ENCODE measurements at regions not wholly inside any gene's neighbourhood (a gene's known extent, or its start where the extent isn't known, plus 50 kb on each side); places are given as distances from the start of the nearest gene placed in this dataset.

DNA sequence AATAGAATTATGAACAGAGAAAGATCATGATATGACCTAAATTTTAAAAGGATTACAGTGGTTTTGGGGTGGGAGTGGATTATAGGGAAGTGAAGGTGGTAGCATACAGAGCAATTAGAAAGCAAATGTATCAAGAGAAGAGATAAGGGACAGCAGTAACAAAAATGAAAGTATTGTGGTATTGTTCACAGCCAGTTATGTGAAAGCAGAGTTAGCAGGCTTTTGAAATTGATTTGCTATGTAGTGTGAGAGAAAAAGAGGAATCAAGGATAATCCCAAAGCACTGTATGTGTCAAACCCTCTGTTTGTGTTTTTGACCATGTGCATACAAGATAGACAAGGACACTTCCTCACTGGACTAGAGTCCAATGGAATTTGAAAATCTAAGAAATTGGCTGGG, 1721.4 kb downstream of the PCDH9 start:
- H3K27ac ChIP-seq = no peak overlapping the region
- intact Hi-C loops (cut with DNase I) = no loop called here

GRCh38 chr13:65508338-65508737, 1721.8 kb downstream of the PCDH9 start:
- TF ChIP-seq, protein P1, sequence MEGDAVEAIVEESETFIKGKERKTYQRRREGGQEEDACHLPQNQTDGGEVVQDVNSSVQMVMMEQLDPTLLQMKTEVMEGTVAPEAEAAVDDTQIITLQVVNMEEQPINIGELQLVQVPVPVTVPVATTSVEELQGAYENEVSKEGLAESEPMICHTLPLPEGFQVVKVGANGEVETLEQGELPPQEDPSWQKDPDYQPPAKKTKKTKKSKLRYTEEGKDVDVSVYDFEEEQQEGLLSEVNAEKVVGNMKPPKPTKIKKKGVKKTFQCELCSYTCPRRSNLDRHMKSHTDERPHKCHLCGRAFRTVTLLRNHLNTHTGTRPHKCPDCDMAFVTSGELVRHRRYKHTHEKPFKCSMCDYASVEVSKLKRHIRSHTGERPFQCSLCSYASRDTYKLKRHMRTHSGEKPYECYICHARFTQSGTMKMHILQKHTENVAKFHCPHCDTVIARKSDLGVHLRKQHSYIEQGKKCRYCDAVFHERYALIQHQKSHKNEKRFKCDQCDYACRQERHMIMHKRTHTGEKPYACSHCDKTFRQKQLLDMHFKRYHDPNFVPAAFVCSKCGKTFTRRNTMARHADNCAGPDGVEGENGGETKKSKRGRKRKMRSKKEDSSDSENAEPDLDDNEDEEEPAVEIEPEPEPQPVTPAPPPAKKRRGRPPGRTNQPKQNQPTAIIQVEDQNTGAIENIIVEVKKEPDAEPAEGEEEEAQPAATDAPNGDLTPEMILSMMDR (IDR thresholded peaks at IDR 0.05) = no peak
- intact Hi-C loops (cut with DNase I) = no loop called here
- no peak overlapping the region for H3K27ac ChIP-seq
- H3K27me3 ChIP-seq (ENCODE audit: low read depth) = no peaks in the 10 kb centered on the region
- H3K9me3 ChIP-seq = peaks cover 4% of the 10 kb centered on the region
- no peaks in the 10 kb centered on the region for H3K36me3 ChIP-seq
- H3K4me1 ChIP-seq = no peaks in the 10 kb centered on the region
- DNase-seq = no peak
- no peak overlapping the region for H3K4me3 ChIP-seq
- ATAC-seq = no peak

More for the DNA sequence above, 1721.4 kb downstream of the PCDH9 start:
- Histone ChIP-seq H3K4me1 (no peaks in the 10 kb centered on the region), H3K36me3 (no peaks in the 10 kb centered on the region), H3K4me3 (no peak overlapping the region), H3K27me3 (ENCODE audit: low read depth) (no peaks in the 10 kb centered on the region), H3K9me3 (peaks cover 4% of the 10 kb centered on the region)
- TF ChIP-seq, protein P1 (IDR thresholded peaks at IDR 0.05) = no peak
- DNase-seq (no peak), ATAC-seq (no peak)

DNA sequence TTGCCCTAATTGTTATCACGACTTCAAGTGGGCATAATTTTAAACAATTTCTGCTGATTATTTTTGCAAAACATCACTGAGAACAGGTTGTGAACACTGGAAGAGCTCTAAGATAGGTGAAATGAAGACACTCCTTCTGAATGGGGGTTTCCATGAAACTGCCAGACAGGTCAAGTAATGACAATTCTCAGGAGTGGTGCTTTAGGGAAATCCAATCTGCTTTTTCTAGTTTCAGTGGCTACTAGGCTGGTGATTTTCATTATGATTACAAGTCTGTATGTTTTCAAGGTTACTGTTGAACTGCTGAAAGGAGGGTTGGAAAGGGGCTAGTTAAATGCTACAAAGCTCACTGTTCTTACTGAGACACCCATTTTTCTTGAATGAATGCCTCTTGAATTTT, 1724.2 kb downstream of the PCDH9 start:
- H3K9me3 ChIP-seq = peaks cover 4% of the 10 kb centered on the region
- no peaks in the 10 kb centered on the region for H3K27me3 ChIP-seq (ENCODE audit: low read depth)
- no peak overlapping the region for H3K27ac ChIP-seq
- intact Hi-C loops (cut with DNase I) = no loop called here
- ATAC-seq (no peak), DNase-seq (no peak)
- no peak overlapping the region for H3K4me3 ChIP-seq
- H3K36me3 ChIP-seq = no peaks in the 10 kb centered on the region
- TF ChIP-seq, protein P1 (IDR thresholded peaks at IDR 0.05) = no peak
- H3K4me1 ChIP-seq = no peaks in the 10 kb centered on the region

DNA sequence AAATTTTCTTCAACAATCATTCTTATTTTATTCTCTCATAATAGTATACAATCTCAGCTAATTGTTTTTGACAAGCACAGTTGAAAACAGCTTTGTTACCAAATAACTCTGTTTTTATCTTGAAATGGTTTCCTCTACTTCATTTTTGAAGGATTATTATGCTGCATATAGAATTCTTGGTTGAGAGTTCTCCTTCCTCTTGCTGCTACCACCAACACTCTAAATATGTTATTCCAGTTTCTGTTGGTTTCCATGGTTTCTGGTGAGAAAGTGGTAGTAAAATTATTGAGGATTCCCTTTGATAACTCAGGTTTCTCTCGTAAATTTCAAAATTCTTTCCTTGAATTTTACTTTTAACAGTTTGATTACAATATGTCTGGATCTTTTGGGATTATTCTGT, 1725.9 kb downstream of the PCDH9 start:
- no peaks in the 10 kb centered on the region for H3K4me1 ChIP-seq
- no peak overlapping the region for H3K27ac ChIP-seq
- TF ChIP-seq, protein P1 (IDR thresholded peaks at IDR 0.05) = no peak
- H3K36me3 ChIP-seq = no peaks in the 10 kb centered on the region
- DNase-seq (no peak), ATAC-seq (no peak)
- H3K27me3 ChIP-seq (ENCODE audit: low read depth) = no peaks in the 10 kb centered on the region
- no peak overlapping the region for H3K4me3 ChIP-seq
- intact Hi-C loops (cut with DNase I) = no loop called here
- peaks cover 4% of the 10 kb centered on the region for H3K9me3 ChIP-seq

- TF ChIP-seq, protein P1 (IDR thresholded peaks at IDR 0.05) = no peak
- ATAC-seq = no peak
- intact Hi-C loops (cut with DNase I) = no loop called here
These were observed 1729.7 kb downstream of the PCDH9 start for GRCh38 chr13:65500481-65500880.

GRCh38 chr13:65499256-65499655, 1730.9 kb downstream of the PCDH9 start:
- TF ChIP-seq, protein P1 (IDR thresholded peaks at IDR 0.05) = no peak
- Histone ChIP-seq H3K36me3 (no peaks in the 10 kb centered on the region), H3K4me1 (no peaks in the 10 kb centered on the region), H3K27ac (no peak overlapping the region), H3K4me3 (no peak overlapping the region), H3K9me3 (peaks cover under 1% of the 10 kb centered on the region), H3K27me3 (ENCODE audit: low read depth) (no peaks in the 10 kb centered on the region)
- ATAC-seq = no peak
- intact Hi-C loops (cut with DNase I) = no loop called here
- DNase-seq = no peak

More at GRCh38 chr13:65500481-65500880, 1729.7 kb downstream of the PCDH9 start:
- no peak for DNase-seq
- peaks cover 4% of the 10 kb centered on the region for H3K9me3 ChIP-seq
- H3K27me3 ChIP-seq (ENCODE audit: low read depth) = no peaks in the 10 kb centered on the region
- no peak overlapping the region for H3K27ac ChIP-seq
- no peaks in the 10 kb centered on the region for H3K36me3 ChIP-seq
- no peaks in the 10 kb centered on the region for H3K4me1 ChIP-seq
- no peak overlapping the region for H3K4me3 ChIP-seq

Measured in lower lobe of right lung (tissue), 2 donors.